ENCODE measurements at regions not wholly inside any gene's neighbourhood (a gene's known extent, or its start where the extent isn't known, plus 50 kb on each side); places are given as distances from the start of the nearest gene placed in this dataset.

- no peak for DNase-seq
Measured at GRCh38 chr21:14869984-14870852, 194.6 kb downstream of the NRIP1 start.

GRCh38 chr21:14866859-14867765, 197.7 kb downstream of the NRIP1 start:
- no peak for DNase-seq

- peak; percentile 70 for DNase-seq
Measured at GRCh38 chr21:14864211-14865021, 200.4 kb downstream of the NRIP1 start.

- DNase-seq = peak; percentile 45
Measured at GRCh38 chr21:14863745-14864210, 201.0 kb downstream of the NRIP1 start.

- peak; percentile 6 for DNase-seq
Measured at GRCh38 chr21:14862794-14863720, 201.7 kb downstream of the NRIP1 start.

- DNase-seq = no peak
Measured at GRCh38 chr21:14858311-14858710, 206.5 kb downstream of the NRIP1 start.

GRCh38 chr21:14857529-14857928, 207.3 kb downstream of the NRIP1 start:
- no peak for DNase-seq

GRCh38 chr21:14850394-14850793, 214.4 kb downstream of the NRIP1 start:
- peak; percentile 66 for DNase-seq

GRCh38 chr21:14846621-14847020, 218.2 kb downstream of the NRIP1 start:
- no peak for DNase-seq

GRCh38 chr21:14844001-14844400, 220.8 kb downstream of the NRIP1 start:
- peak; percentile 13 for DNase-seq

- no peak for DNase-seq
Measured at GRCh38 chr21:14842601-14843000, 222.2 kb downstream of the NRIP1 start.

- no peak for DNase-seq
Measured at GRCh38 chr21:14841511-14842472, 223.0 kb downstream of the NRIP1 start.

- DNase-seq = no peak
Measured at GRCh38 chr21:14838400-14838799, 226.4 kb downstream of the NRIP1 start.

GRCh38 chr21:14836950-14837349, 227.8 kb downstream of the NRIP1 start:
- DNase-seq = peak; percentile 6

- DNase-seq = no peak
Measured at GRCh38 chr21:14833666-14834351, 231.0 kb downstream of the NRIP1 start.

GRCh38 chr21:14833241-14833640, 231.6 kb downstream of the NRIP1 start:
- DNase-seq = no peak

GRCh38 chr21:14830307-14830706, 234.5 kb downstream of the NRIP1 start:
- no peak for DNase-seq

GRCh38 chr21:14829685-14830084, 235.1 kb downstream of the NRIP1 start:
- DNase-seq = no peak

- no peak for DNase-seq
Measured at GRCh38 chr21:14827468-14827867, 237.3 kb downstream of the NRIP1 start.

- DNase-seq = no peak
Measured at GRCh38 chr21:14826630-14827029, 238.2 kb downstream of the NRIP1 start.

Data from fibroblast of skin of right quadriceps (primary cell).